ENCODE measurements at regions not wholly inside any gene's neighbourhood (a gene's known extent, or its start where the extent isn't known, plus 50 kb on each side); places are given as distances from the start of the nearest gene placed in this dataset.

GRCh38 chr3:69510481-69511030 is 124.7 kb upstream of the FRMD4B start:
- TF ChIP-seq POLR2AphosphoS5 (IDR thresholded peaks at IDR 0.05; ENCODE audit: low read depth, low read length) (no peak), TAF1 (IDR thresholded peaks at IDR 0.05; ENCODE audit: borderline replicate concordance, insufficient read depth, low read length) (no peak), FOXP2 (optimal IDR thresholded peaks at IDR 0.05; ENCODE audit: borderline replicate concordance, extremely low read depth, extremely low read length, insufficient read depth) (no peak), REST (IDR thresholded peaks at IDR 0.05; ENCODE audit: insufficient read depth in 1 of 2, low read depth in 2 of 2, low read length in 2 of 2) (no peak)

Data from PFSK-1 (cell line).